K562 (cell line): ENCODE measurements at regions not wholly inside any gene's neighbourhood (a gene's known extent, or its start where the extent isn't known, plus 50 kb on each side); places are given as distances from the start of the nearest gene placed in this dataset.

Experiments used
- ATAC-seq: fragments of 200-7000 bp; cut with Tn5 transposase; 3 replicates; pipeline ENCODE4 v1.9.1; 2020; ENCODE audit warnings: moderate library complexity
- BruUV-seq: library from RNA; stranded (reverse); fragments of 400-500 nt; replicated peaks from 2 replicates; lab custom pipeline; 2021; lab: Mats Ljungman, UMichigan
- CTCF ChIA-PET: fragments of 300-600 bp; formaldehyde crosslinking; extraction: SDS; loops from one replicate; lab custom pipeline; 2021; ENCODE audit warnings: low intra/inter-chr PET ratio; lab: Yijun Ruan, JAX
- POLR2A ChIA-PET: fragments of 300-600, 350-650 bp; sonication (Branson Sonifier 250); formaldehyde crosslinking; extraction: SDS; loops from one replicate; lab custom pipeline; 2021; ENCODE audit warnings: antibody characterized with exemption, inconsistent platforms; lab: Yijun Ruan, JAX
- DNase-seq, 4 experiments: peaks; one replicate each; pipeline versions ENCODE4 v3.0.0 to v3.0.0-alpha.2; 2011 to 2018; ENCODE audit warnings: low spot score in 3 of 4, mixed read lengths in 3 of 4; ENCODE audit errors: extremely low read depth in 1 of 4
- FAIRE-seq: peaks from 2 replicates; lab custom pipeline; 2011; peaks lifted over from hg19 to GRCh38; lab: Jason Lieb, UNC
- H2AFZ ChIP-seq: 2 replicates; pipeline ENCODE4 v1.6.0; 2011; ENCODE audit warnings: low read depth, low read length, control low read depth, inconsistent platforms
- H3K27ac ChIP-seq: fragments of 200-600 bp; 3 replicates; pipeline ENCODE4 v1.8.0; 2011; ENCODE audit warnings: low read depth, mild to moderate bottlenecking, control low read depth, inconsistent platforms, low read length, moderate library complexity, mixed read lengths; ENCODE audit errors: extremely low read depth
- H3K27me3 ChIP-seq, 2 experiments: fragments of 300-600 bp in 1 of 2; 2 replicates in 1 of 2; 3 replicates in 1 of 2; pipeline versions ENCODE4 v1.6.0 to v1.8.0; 2011; ENCODE audit warnings: inconsistent platforms in 2 of 2, low read length in 2 of 2, mild to moderate bottlenecking in 1 of 2, mixed read lengths in 1 of 2, moderate library complexity in 1 of 2; ENCODE audit not compliant: control insufficient read depth in 2 of 2, insufficient read depth in 2 of 2
- H3K36me3 ChIP-seq: fragments of 300-600 bp; 3 replicates; pipeline ENCODE4 v1.8.0; 2011; ENCODE audit warnings: mild to moderate bottlenecking, low read length, inconsistent platforms; ENCODE audit not compliant: control insufficient read depth, insufficient read depth
- H3K4me1 ChIP-seq, 2 experiments: fragments of 200-600 bp in 1 of 2; replicated peaks in 1 of 2; 2 replicates in 1 of 2; 3 replicates in 1 of 2; pipeline versions ENCODE4 v1.5.1 to v1.8.0; 2011; ENCODE audit warnings: inconsistent platforms in 2 of 2, low read length in 2 of 2, mild to moderate bottlenecking in 1 of 2, mixed read lengths in 1 of 2, moderate library complexity in 1 of 2; ENCODE audit not compliant: control insufficient read depth in 2 of 2, insufficient read depth in 2 of 2
- H3K4me2 ChIP-seq: 2 replicates; pipeline ENCODE4 v1.6.1; 2011; ENCODE audit warnings: low read length, control low read depth, inconsistent platforms, mixed read lengths; ENCODE audit not compliant: insufficient read depth
- H3K4me3 ChIP-seq: fragments of 200-600 bp; sonication (generic), shearing (Covaris generic); 2 replicates; pipeline ENCODE4 v1.5.1; 2016; ENCODE audit warnings: control low read depth, inconsistent platforms
- H3K79me2 ChIP-seq: fragments of 200-600 bp; 3 replicates; pipeline ENCODE4 v1.8.0; 2011; ENCODE audit warnings: low read length, inconsistent platforms; ENCODE audit not compliant: control insufficient read depth, insufficient read depth
- H3K9ac ChIP-seq, 2 experiments: 2 replicates each; pipeline versions ENCODE4 v1.6.0 to v1.6.1; 2011; ENCODE audit warnings: low read depth in 2 of 2, low read length in 2 of 2, control low read depth in 1 of 2, inconsistent platforms in 1 of 2, mild to moderate bottlenecking in 1 of 2, mixed read lengths in 1 of 2; ENCODE audit not compliant: insufficient read depth in 1 of 2
- H3K9me1 ChIP-seq: one replicate; pipeline ENCODE4 v1.6.0; 2011; ENCODE audit warnings: inconsistent platforms, mild to moderate bottlenecking, low read length, moderate library complexity; ENCODE audit not compliant: control insufficient read depth, insufficient read depth
- H3K9me3 ChIP-seq: replicated peaks from 2 replicates; pipeline ENCODE4 v1.5.1; 2011; ENCODE audit warnings: low read depth, low read length, inconsistent platforms; ENCODE audit not compliant: control insufficient read depth, insufficient read depth
- H4K20me1 ChIP-seq: replicated peaks from 2 replicates; pipeline ENCODE4 v1.6.1; 2011; ENCODE audit warnings: low read length, inconsistent platforms, mixed read lengths; ENCODE audit not compliant: control insufficient read depth, insufficient read depth
- CBFA2T2 ChIP-seq: fragments of 450-650 bp; conservative IDR thresholded peaks from 2 replicates; pipeline ENCODE4 v1.6.1; 2017; ENCODE audit warnings: mild to moderate bottlenecking
- CTCF ChIP-seq, 3 experiments: IDR thresholded peaks in 2 of 3; conservative IDR thresholded peaks in 1 of 3; 2 replicates each; pipeline ENCODE4 v1.5.1; 2011 to 2012; ENCODE audit warnings: low read length in 3 of 3, mild to moderate bottlenecking in 3 of 3, control low read depth in 2 of 3, improper control_type of control experiment in 1 of 3, inconsistent platforms in 1 of 3, low read depth in 1 of 3, mixed read lengths in 1 of 3, moderate library complexity in 1 of 3; ENCODE audit not compliant: insufficient read depth in 2 of 3
- ETV6 ChIP-seq, 3 experiments: fragments of 150-350 bp in 1 of 3; sonication (generic) in 1 of 3; formaldehyde crosslinking in 1 of 3; IDR thresholded peaks; 2 replicates each; pipeline versions ENCODE4 v1.6.1 to v1.8.0; 2014 to 2022; ENCODE audit warnings: borderline replicate concordance in 2 of 3, low read depth in 2 of 3, antibody characterized with exemption in 1 of 3, low read length in 1 of 3, mild to moderate bottlenecking in 1 of 3, missing genetic modification reagents in 1 of 3
- EWSR1 ChIP-seq: fragments of 450-650 bp; IDR thresholded peaks from 2 replicates; pipeline ENCODE4 v1.6.1; 2018; ENCODE audit warnings: borderline replicate concordance, mild to moderate bottlenecking, low read depth, moderate library complexity; ENCODE audit not compliant: partially characterized antibody
- L3MBTL2 ChIP-seq: fragments of 450-650 bp; IDR thresholded peaks from 2 replicates; pipeline ENCODE4 v1.6.1; 2016; ENCODE audit warnings: mild to moderate bottlenecking, moderate library complexity
- MCM3 ChIP-seq: fragments of 450-650 bp; IDR thresholded peaks from 2 replicates; pipeline ENCODE4 v1.6.1; 2016
- MEF2A ChIP-seq: IDR thresholded peaks from 2 replicates; pipeline ENCODE4 v1.6.1; 2011; ENCODE audit warnings: low read depth, mild to moderate bottlenecking, low read length, moderate library complexity; ENCODE audit not compliant: control insufficient read depth
- NCOA6 ChIP-seq: fragments of 450-650 bp; IDR thresholded peaks from 2 replicates; pipeline ENCODE4 v1.6.1; 2017; ENCODE audit warnings: mild to moderate bottlenecking
- PATZ1 ChIP-seq: fragments of 250-450 bp; sonication (Bioruptor Pico); IDR thresholded peaks from 2 replicates; pipeline ENCODE4 v1.5.0; 2020; ENCODE audit warnings: mild to moderate bottlenecking, borderline replicate concordance
- PREB ChIP-seq: sonication (generic); formaldehyde crosslinking; IDR thresholded peaks from 2 replicates; pipeline ENCODE4 v1.8.1; 2023; ENCODE audit warnings: mild to moderate bottlenecking, missing genetic modification reagents
- RBM25 ChIP-seq: fragments of 200-400 bp; formaldehyde crosslinking; IDR thresholded peaks from 2 replicates; pipeline ENCODE4 v1.6.1; 2018; ENCODE audit warnings: low read length, low read depth, moderate library complexity; ENCODE audit not compliant: severe bottlenecking
- SRF ChIP-seq, 2 experiments: fragments of 250-450, 450-650 bp in 1 of 2; sonication (Bioruptor Pico) in 1 of 2; sonication (generic) in 1 of 2; formaldehyde crosslinking; IDR thresholded peaks; 2 replicates each; pipeline versions ENCODE4 v1.5.0 to v1.5.1; 2020 to 2022; ENCODE audit warnings: mild to moderate bottlenecking in 1 of 2, missing genetic modification reagents in 1 of 2
- THRAP3 ChIP-seq: fragments of 450-650 bp; IDR thresholded peaks from 2 replicates; pipeline ENCODE4 v1.6.1; 2016; ENCODE audit warnings: mild to moderate bottlenecking, inconsistent platforms, borderline replicate concordance
- U2AF1 ChIP-seq: fragments of 200-400 bp; formaldehyde crosslinking; optimal IDR thresholded peaks from 2 replicates; pipeline ENCODE3; 2017; ENCODE audit warnings: mild to moderate bottlenecking, low read depth, low read length, moderate library complexity
- ZKSCAN8 ChIP-seq: fragments of 200-800 bp; sonication (Bioruptor generic); IDR thresholded peaks from 2 replicates; pipeline ENCODE4 v1.6.1; 2016; ENCODE audit warnings: missing genetic modification characterization, missing compliant biosample characterization
- ZNF408 ChIP-seq: fragments of 250-450 bp; sonication (Bioruptor Pico); IDR thresholded peaks from 2 replicates; pipeline ENCODE4 v1.4.0; 2020; ENCODE audit warnings: low read depth, mild to moderate bottlenecking, moderate library complexity
- WGBS: fragments of 100-300 bp; shearing (Covaris generic); methylation state at CpG from one replicate; pipeline ENCODE4 v1.1.6; 2016; ENCODE audit warnings: low coverage, mixed read lengths; ENCODE audit not compliant: insufficient coverage; ENCODE audit errors: missing lambda C conversion rate; 5-methylcytosine and 5-hydroxymethylcytosine counted together
- in situ Hi-C: fragments of 300-500 bp; cut with MboI; formaldehyde crosslinking; loops from 4 replicates; pipeline ENCODE4 v1.15.0; 2018; ENCODE audit warnings: inconsistent platforms, mixed read lengths
- intact Hi-C: fragments of 100-400 bp; cut with micrococcal nuclease; formaldehyde crosslinking; loops from 2 replicates; pipeline ENCODE4 v1.14.2; 2022

GRCh38 chr4:90030202-90030601, 97.0 kb upstream of the CCSER1 start:
- CTCF ChIA-PET, result no interaction called here

More at GRCh38 chr4:90030202-90030601, 97.0 kb upstream of the CCSER1 start:
- Histone ChIP-seq H4K20me1 (no peaks in the 10 kb centered on the region), H3K4me1 (no peaks in the 10 kb centered on the region), H3K4me3 (no peak overlapping the region), H3K4me2 (no peak overlapping the region), H3K27ac (no peak overlapping the region), H3K9me1 (no peaks in the 10 kb centered on the region), H3K27me3 (no peaks in the 10 kb centered on the region), H3K9ac (no peak overlapping the region), H3K9me3 (no peaks in the 10 kb centered on the region), H3K79me2 (no peaks in the 10 kb centered on the region), H2AFZ (no peak overlapping the region), H3K36me3 (no peaks in the 10 kb centered on the region)
- FAIRE-seq (no peak), DNase-seq (no peak), ATAC-seq (no peak)
- no peak for TF ChIP-seq ZNF408 (CRISPR knock-in tag)
- TF ChIP-seq THRAP3, result no peak
- TF ChIP-seq CBFA2T2, result no peak
- no peak for TF ChIP-seq SRF (CRISPR knock-in tag; IDR thresholded peaks at IDR 0.05)
- TF ChIP-seq EWSR1, result no peak
- no peak for TF ChIP-seq CTCF (IDR thresholded peaks at IDR 0.05 in 2 of 3, conservative IDR thresholded peaks at IDR 0.05 in 1 of 3; ENCODE audit: insufficient read depth in 2 of 3, low read depth in 1 of 3, low read length in 3 of 3)
- TF ChIP-seq ZKSCAN8 (CRISPR knock-in tag), result no peak
- TF ChIP-seq MCM3, result no peak
- TF ChIP-seq RBM25, result no peak
- TF ChIP-seq L3MBTL2, result no peak
- no peak for TF ChIP-seq ETV6 (IDR thresholded peaks at IDR 0.05; ENCODE audit: borderline replicate concordance in 1 of 2, low read depth in 2 of 2, low read length in 1 of 2)
- TF ChIP-seq ETV6 (CRISPR knock-in tag; IDR thresholded peaks at IDR 0.05; ENCODE audit: borderline replicate concordance), result no peak
- TF ChIP-seq NCOA6, result no peak
- no peak for TF ChIP-seq PREB (CRISPR knock-in tag)
- TF ChIP-seq PATZ1 (CRISPR knock-in tag), result no peak
- no peak for TF ChIP-seq MEF2A
- TF ChIP-seq U2AF1, result no peak
- in situ Hi-C loops, result no loop called here
- intact Hi-C loops, result no loop called here
- POLR2A ChIA-PET, result no interaction called here
- WGBS, result 0% methylated on average over 3 of the region's 3 CpGs
- no TSS peak for BruUV-seq
